ENCODE measurements at regions not wholly inside any gene's neighbourhood (a gene's known extent, or its start where the extent isn't known, plus 50 kb on each side); places are given as distances from the start of the nearest gene placed in this dataset.

- TF ChIP-seq CTCF (conservative IDR thresholded peaks at IDR 0.05; ENCODE audit: control insufficient read depth, insufficient read depth, low read depth, low read length): no peak
- DNase-seq (ENCODE audit: low read depth): no peak
- no peak overlapping the region for H3K4me3 ChIP-seq (ENCODE audit: control insufficient read depth, low read depth, low read length)
Measured at GRCh38 chr4:75146223-75146622, 213.3 kb downstream of the PARM1 start.

- DNase-seq (ENCODE audit: low read depth): no peak
- H3K4me3 ChIP-seq (ENCODE audit: control insufficient read depth, low read depth, low read length): no peak overlapping the region
- no peak for TF ChIP-seq CTCF (conservative IDR thresholded peaks at IDR 0.05; ENCODE audit: control insufficient read depth, insufficient read depth, low read depth, low read length)
Measured at GRCh38 chr4:75144475-75144874, 211.6 kb downstream of the PARM1 start.

GRCh38 chr4:75142850-75143249 lies 209.9 kb downstream of the PARM1 start:
- TF ChIP-seq CTCF (conservative IDR thresholded peaks at IDR 0.05; ENCODE audit: control insufficient read depth, insufficient read depth, low read depth, low read length): no peak
- DNase-seq (ENCODE audit: low read depth): peak; percentile 3
- H3K4me3 ChIP-seq (ENCODE audit: control insufficient read depth, low read depth, low read length): no peak overlapping the region

GRCh38 chr4:75142382-75142781 lies 209.5 kb downstream of the PARM1 start:
- H3K4me3 ChIP-seq (ENCODE audit: control insufficient read depth, low read depth, low read length): no peak overlapping the region
- peak; percentile 7 for DNase-seq (ENCODE audit: low read depth)
- no peak for TF ChIP-seq CTCF (conservative IDR thresholded peaks at IDR 0.05; ENCODE audit: control insufficient read depth, insufficient read depth, low read depth, low read length)

GRCh38 chr4:75141162-75141561 lies 208.2 kb downstream of the PARM1 start:
- no peak overlapping the region for H3K4me3 ChIP-seq (ENCODE audit: control insufficient read depth, low read depth, low read length)
- no peak for DNase-seq (ENCODE audit: low read depth)
- TF ChIP-seq CTCF (conservative IDR thresholded peaks at IDR 0.05; ENCODE audit: control insufficient read depth, insufficient read depth, low read depth, low read length): no peak

GRCh38 chr4:75137302-75137701 lies 204.4 kb downstream of the PARM1 start:
- no peak for DNase-seq (ENCODE audit: low read depth)
- TF ChIP-seq CTCF (conservative IDR thresholded peaks at IDR 0.05; ENCODE audit: control insufficient read depth, insufficient read depth, low read depth, low read length): no peak
- H3K4me3 ChIP-seq (ENCODE audit: control insufficient read depth, low read depth, low read length): no peak overlapping the region

All from fibroblast of mammary gland (primary cell).